ENCODE measurements at regions not wholly inside any gene's neighbourhood (a gene's known extent, or its start where the extent isn't known, plus 50 kb on each side); places are given as distances from the start of the nearest gene placed in this dataset.

DNA sequence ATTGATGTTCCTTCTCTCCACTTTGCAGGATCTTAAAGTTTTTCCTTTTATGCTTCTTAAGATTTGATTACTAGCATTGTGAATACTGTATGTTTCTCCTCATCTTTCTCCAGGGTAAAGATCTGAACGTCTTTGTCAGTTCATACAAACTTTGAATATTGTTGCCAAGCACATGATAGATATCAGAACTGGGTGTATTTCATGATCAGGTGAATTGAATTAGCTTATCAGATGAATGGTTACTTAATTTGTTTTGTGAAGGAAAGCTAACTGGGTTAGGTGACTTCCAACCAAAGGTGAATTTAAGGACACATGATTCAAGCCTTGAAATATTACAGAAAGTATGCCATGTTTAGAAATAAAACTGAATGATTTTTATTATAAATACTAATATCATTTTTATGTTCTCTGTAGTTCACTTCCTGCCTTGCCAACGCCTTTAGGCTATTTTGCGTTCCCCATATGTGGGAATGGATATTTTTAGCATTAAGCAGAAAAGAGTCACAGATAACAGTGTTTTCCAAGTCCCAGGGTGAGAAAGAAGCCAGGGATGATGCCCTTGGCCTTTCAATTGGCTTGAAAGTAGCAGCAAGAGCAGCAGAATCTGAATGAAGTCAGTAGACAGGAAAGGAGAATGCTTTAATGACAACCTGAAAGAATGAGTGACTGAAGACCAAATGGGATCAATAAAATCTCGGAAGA, 752.1 kb downstream of the NCAM2 start:
- no peak overlapping the region for H3K4me3 ChIP-seq (ENCODE audit: low read depth, low read length)
- TF ChIP-seq, protein P1, sequence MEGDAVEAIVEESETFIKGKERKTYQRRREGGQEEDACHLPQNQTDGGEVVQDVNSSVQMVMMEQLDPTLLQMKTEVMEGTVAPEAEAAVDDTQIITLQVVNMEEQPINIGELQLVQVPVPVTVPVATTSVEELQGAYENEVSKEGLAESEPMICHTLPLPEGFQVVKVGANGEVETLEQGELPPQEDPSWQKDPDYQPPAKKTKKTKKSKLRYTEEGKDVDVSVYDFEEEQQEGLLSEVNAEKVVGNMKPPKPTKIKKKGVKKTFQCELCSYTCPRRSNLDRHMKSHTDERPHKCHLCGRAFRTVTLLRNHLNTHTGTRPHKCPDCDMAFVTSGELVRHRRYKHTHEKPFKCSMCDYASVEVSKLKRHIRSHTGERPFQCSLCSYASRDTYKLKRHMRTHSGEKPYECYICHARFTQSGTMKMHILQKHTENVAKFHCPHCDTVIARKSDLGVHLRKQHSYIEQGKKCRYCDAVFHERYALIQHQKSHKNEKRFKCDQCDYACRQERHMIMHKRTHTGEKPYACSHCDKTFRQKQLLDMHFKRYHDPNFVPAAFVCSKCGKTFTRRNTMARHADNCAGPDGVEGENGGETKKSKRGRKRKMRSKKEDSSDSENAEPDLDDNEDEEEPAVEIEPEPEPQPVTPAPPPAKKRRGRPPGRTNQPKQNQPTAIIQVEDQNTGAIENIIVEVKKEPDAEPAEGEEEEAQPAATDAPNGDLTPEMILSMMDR (IDR thresholded peaks at IDR 0.05; ENCODE audit: low read depth, low read length): no peak

DNA sequence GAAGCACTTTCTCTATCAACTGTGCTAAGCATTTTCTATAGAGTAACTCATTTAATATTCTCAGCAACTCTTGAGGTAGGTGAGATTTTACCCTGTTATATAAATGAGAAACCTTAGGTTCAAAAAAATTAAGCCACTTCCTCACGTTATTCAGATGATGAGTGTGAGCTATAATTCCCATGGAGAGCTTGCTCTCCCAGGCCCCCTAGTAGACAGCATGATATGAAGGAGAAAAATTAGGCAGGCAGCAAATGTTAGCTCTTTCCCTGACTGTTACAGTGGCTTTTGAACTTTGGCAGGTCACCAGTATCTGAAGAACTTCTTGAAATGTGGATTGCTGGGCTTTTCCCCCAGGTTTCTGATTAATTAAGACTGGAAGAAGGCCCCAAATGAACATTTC, 753.1 kb downstream of the NCAM2 start:
- TF ChIP-seq, protein P1 (IDR thresholded peaks at IDR 0.05; ENCODE audit: low read depth, low read length): no peak

DNA sequence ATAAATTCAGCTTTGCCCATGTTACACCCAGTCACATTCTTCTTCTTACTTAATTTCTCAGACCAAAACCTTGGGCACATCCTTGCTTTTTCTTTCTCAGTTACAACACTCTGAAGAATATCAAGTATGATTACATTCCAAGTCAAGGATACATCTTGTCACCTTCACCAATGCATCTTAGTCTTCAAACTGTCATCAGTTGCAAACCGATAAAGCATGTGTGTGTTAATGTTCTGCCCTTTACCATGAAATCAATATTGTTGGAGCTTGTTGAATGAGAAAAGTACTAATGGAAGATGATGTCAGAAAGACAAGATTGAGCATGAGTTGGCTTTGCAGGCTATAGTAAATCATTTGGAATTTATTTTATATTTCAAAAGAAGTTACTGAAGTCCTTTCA, 764.6 kb downstream of the NCAM2 start:
- TF ChIP-seq, protein P1 (IDR thresholded peaks at IDR 0.05; ENCODE audit: low read depth, low read length): no peak

More for the DNA sequence above, 753.1 kb downstream of the NCAM2 start:
- no peak overlapping the region for H3K4me3 ChIP-seq (ENCODE audit: low read depth, low read length)

DNA sequence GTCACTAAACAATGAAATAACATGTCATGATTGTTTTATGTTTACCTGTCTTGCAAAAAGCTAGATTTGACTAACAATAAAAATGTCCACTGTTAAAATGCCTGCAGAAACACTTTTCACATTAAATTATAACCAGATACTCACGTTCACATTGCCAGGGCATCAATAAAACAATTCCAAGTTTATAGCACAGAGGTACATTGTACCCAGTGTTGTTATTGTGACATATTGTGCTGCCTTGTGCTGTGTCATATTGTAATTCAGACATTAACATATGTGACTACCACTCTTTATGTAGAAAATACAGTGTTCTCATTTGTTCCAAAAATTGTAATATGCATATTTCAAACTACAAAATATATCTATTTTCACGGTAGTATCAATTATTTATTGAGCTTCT, 766.1 kb downstream of the NCAM2 start:
- TF ChIP-seq, protein P1 (IDR thresholded peaks at IDR 0.05; ENCODE audit: low read depth, low read length): no peak
- no peak overlapping the region for H3K4me3 ChIP-seq (ENCODE audit: low read depth, low read length)

More for the DNA sequence above, 764.6 kb downstream of the NCAM2 start:
- no peak overlapping the region for H3K4me3 ChIP-seq (ENCODE audit: low read depth, low read length)

DNA sequence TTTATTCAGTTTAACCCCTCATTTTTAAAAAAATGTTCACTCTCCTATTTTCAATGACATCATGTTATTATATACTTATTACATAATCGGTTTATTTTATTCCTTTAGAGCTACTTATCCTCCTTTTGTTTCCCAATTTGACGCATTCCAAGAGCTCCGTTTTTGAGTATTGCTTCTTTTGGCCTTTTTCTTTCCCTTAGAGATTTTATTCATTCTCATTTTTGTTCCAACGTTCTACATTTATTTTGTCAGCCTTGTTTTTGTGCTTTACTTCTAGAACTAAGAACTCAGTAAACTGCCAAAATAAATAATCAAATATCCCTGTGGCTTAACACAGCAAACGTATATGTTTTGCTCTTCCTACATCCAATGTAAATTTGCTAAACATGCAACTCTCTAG, 769.1 kb downstream of the NCAM2 start:
- TF ChIP-seq, protein P1 (IDR thresholded peaks at IDR 0.05; ENCODE audit: low read depth, low read length): no peak
- no peak overlapping the region for H3K4me3 ChIP-seq (ENCODE audit: low read depth, low read length)

DNA sequence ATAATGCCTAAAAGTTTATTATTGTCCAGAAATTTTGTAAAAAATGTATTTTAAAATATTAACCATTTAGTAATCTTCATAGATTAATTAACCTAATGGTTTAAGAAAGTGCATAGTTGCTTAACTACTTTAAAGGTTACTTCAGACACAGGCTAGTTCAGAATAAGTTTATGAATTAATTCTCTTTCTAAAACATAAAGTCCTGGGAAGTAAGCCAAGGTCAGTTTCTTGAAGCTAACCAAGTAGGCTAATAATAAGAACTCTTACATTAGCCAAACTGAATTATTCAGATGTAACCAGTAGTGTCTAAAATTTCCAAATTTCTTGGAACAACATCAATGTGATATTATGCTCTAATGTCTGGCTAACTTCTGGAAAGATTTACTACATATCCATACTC, 790.4 kb downstream of the NCAM2 start:
- TF ChIP-seq, protein P1 (IDR thresholded peaks at IDR 0.05; ENCODE audit: low read depth, low read length): no peak
- H3K4me3 ChIP-seq (ENCODE audit: low read depth, low read length): no peak overlapping the region

DNA sequence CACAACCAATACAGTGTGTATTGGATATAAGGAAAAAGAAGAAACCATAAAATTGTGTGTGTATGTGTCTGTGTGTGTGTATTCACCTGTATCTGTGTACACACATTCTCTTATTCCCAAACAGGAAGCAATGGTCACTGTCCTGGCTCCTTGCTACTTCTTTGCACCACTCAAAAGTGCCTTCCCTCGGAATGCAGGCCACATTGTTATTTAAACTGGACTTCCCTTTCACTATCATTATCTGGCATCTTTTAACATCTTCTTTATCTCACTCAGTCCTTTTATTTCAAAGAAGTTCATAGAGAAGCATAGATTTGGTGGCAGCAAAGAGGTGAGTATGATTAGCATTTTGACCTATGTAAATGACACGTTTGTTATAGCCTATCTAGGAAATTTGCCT, 803.7 kb downstream of the NCAM2 start:
- H3K4me3 ChIP-seq (ENCODE audit: low read depth, low read length): no peak overlapping the region
- TF ChIP-seq, protein P1 (IDR thresholded peaks at IDR 0.05; ENCODE audit: low read depth, low read length): no peak

Measured in WI38 (cell line).